GM19324 (cell line): ENCODE measurements at regions not wholly inside any gene's neighbourhood (a gene's known extent, or its start where the extent isn't known, plus 50 kb on each side); places are given as distances from the start of the nearest gene placed in this dataset.
A peak's percentile ranks its signal among the peaks of the same experiment; 100 is the strongest.
"Not testable (repeated sequence)": the region's sequence is repeated elsewhere in the genome, so short reads cannot be mapped to it uniquely, and the experiment has no call there.

Experiments used
- ATAC-seq: cut with Tn5 transposase; IDR thresholded peaks from one replicate; pipeline ENCODE4 v1.9.1; 2021; ENCODE audit warnings: mild to moderate bottlenecking, moderate library complexity; ENCODE audit not compliant: unreplicated experiment, low FRiP score

DNA sequence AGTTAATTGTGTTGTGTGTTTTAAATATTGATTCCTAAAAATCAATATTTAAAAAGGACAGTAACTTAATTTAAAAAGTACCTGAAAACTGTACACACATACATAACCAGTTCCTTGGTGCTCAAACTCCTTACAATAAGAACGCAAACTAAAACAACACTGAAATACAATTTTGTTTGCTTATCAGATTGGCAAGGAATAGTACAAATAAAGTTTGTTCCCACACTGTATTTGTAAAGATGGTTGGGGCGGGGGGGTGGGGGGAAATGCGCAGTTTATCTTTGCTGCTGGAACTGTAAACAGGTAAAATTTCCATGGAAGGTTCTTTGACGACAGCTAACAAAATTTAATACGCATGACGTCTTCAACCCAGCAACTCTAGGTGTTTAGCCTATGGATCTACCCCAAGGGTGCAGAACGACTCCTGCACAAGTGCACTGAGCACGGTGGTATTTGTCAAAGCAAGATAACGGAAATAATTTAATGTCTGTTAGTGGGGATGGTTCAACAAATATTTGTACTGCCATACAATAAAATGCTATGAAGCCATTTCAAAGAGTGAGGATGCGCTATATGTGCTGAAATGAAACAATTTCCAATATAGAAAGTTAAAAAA lies 96.5 kb downstream of the ING1 start:
- ATAC-seq: no peak

DNA sequence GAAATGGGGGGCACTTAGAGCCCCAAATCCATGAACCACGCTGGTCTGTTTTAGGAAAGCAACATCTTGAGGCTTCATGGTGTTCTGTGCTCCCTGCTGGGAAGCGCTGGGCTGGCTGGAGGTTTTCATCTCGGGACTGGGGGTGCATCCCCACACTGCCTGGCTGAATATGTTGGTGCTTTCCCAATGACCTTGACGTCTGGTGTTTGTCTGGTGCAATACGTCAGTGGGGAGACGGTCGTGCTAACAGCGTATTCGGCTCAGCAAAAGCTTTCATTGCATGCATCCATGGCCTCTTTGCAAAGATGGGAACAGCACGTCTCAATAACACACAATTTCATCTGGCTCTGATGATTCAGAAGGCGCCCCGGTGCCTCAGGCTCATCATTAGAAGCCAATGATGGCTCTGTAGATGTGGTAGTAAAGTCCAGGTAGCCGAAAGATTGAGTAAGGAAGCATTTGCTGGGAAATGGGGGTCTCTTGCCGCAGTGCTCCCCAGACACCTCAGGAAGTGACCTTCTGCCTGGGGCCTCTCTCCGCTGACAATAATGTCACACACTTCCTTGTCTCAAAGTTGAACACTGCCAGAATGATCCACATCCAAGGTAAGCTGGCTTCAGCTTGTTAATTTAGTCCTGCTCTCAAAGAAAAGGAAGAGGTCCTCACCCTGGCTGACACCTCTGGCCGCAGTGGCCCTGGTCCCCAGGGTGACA lies 97.7 kb downstream of the ING1 start:
- no peak for ATAC-seq

DNA sequence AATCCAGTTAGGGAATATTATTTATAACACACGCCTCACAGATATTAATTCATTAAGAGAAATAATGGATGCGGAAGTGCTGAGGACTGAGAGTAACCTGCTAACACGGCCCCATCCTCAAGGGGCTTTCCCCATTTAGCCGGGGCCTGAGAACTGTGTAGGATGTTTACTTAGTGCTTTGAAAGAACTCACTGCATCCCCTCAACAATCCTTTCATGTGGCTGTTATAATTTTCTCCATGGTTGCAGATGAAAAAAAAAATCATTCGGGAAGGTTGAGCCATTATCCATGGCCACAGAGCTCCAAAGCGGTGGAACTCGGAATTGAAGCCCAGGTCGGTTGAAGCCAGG lies 98.2 kb downstream of the ING1 start:
- no peak for ATAC-seq

GRCh38 chr13:110812121-110812868 lies 98.8 kb downstream of the ING1 start:
- ATAC-seq: no peak

- ATAC-seq: no peak
Measured at GRCh38 chr13:110812869-110813645, 99.6 kb downstream of the ING1 start.

DNA sequence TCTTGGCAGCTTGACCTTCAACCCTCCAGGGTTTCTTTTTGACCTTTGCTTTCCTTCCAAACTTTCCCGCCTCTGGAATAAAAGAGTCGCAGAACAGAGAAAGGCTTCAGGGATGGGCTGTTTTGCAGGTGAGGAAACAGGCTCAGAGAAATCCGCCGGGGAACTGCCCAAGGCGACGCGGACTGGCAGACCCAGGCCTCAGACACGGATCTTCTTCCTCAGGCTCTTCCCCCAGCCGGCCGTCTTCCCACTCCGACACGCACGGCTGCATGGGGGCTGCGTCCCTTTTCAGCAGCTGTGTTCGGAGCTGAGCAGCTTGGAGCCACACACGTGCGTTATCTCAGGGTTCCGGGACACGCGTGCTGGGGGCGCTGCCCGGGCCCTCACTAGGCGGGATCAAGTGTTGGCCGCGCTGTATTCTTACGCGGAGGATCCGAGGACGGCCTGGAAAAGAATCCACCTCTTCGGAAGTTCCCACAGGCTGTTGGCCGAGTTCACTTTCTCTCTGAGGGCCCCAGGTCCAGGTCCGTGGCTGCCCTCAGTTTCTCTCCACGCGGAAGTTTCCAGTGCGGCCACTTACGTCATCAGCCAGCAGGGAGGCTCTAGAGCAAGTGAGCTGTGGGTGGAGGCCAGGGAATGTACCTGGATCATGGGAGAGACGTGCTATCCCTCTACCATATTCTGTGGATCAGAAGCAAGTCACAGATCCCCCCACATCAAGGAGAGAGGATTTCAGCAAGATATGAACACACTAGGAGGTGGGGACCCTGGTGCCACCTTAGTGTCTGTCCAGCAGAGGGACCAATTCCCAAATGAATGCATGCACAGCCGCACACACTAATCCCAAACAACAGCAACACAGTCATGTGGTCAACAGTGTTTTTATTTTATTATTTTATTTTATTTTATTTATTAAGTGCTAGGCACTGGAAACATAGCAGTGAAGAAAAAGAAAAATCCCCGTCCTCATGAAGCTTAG lies 100.4 kb downstream of the ING1 start:
- no peak for ATAC-seq

DNA sequence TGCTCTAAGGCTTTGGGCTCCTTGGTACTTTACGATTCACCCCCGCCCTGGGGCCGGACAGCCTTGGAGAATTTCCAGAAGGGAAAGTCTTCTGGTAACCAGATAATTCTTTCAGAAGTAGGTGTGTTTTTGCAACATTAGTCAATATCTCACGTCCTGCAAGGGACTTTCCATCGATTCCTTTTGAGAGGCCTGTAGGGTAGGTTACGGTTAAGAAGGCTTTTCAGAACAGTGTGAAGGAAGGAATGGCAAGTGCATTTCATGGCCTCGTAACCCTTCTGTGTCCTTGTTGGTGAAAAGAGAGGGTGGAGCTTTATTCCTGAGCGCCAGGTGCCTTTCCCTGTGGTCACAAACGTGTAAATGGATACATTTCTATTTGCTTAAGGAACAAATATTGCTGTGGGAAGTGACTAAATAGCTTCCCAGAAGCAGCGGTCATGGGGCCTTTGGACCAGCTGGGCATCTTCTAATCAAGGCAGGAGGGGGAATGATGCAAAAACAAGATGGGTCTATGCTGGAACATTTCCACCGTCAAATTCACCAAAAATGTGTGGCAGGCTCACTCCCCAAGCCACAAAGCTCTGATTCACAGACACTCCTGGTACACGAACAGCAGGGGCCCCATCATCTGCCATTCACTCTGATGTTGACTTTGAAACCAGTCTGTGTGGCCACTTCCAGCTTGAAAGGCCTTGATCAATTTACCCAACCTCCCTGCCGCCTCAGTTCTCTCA lies 99.2 kb downstream of the ANKRD10 start:
- ATAC-seq: no peak

GRCh38 chr13:110816500-110816899 lies 98.4 kb downstream of the ANKRD10 start:
- no peak for ATAC-seq

DNA sequence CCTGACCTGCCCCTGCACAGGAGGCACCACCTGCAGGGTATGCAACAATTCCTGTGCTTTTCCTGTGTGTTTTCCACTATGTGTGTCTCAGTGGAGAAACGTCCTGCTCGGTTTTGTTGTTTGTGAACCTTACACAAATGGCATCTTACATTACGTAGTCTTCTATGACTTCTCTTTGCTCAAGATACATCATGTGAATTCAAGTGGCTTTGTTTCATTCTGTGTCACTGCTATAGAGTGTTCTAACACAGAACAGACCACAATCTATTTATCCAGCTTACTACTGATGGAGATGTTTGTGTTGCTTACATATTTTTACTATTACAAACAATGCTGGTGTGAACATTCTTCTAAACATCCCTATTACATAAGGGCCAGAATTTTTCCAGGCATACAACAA lies 97.7 kb downstream of the ANKRD10 start:
- no peak for ATAC-seq

DNA sequence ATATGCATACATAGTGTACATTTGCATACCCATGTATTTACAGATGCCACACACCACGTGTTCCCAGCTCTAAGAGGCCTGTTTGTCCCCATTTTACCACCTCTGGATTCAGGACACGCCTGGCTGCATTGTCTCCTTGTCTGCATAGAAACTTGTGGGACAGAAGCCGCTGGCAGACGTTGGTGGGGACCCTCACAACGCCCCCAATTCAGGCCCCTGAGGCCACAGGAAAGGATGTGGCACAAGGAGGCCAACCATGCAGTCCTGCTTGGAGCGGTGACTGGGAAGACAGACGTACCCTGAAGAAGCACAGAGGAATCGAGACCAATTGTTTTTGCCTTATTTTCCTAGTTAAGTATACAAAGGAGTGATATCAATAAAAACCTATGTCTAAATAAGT lies 96.1 kb downstream of the ANKRD10 start:
- no peak for ATAC-seq

GRCh38 chr13:110819203-110820014 lies 95.5 kb downstream of the ANKRD10 start:
- ATAC-seq: peak; percentile 78

DNA sequence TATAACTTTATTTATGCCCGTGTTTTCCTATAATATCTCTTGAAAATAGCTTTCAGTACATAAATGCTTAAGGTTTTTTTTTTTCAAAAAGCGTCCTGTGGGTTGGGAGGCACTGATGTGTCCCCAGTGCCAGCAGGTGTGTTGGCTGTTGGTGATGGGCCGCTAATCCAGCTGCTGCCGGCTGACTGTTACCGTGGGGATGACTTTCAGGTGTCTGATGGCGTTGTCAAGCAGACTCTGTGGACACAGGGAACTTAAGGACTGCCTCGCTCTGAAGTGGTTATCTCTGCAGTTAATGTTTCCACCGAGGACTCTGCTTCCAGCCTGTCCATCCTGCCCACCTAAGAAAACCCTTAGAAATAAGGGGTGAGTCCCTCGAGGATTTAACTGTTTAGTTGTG lies 94.5 kb downstream of the ANKRD10 start:
- ATAC-seq: no peak

GRCh38 chr13:110821837-110822668 lies 92.8 kb downstream of the ANKRD10 start:
- not testable (repeated sequence) for ATAC-seq

GRCh38 chr13:110822669-110822945 lies 92.3 kb downstream of the ANKRD10 start:
- no peak for ATAC-seq

GRCh38 chr13:110824702-110825300 lies 90.1 kb downstream of the ANKRD10 start:
- no peak for ATAC-seq

DNA sequence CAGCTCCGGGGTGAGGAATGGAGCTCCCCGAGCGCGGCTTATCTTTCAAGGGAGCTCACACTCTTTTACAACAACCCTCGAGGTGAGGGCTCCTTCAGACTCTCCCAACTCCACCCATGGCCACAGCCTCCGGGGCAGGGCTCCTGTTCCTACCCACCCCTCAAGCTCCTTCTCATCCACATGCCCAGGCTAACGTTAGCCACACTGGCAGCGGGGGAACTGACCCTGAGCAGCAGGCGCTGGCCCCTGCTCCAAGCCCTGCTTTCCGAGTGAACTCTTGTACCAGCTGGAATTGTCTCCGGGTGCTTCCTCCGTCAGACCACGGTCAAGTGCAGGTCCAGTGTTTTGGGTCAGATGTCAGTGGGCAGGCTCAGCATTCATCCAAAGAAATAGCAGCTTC lies 89.4 kb downstream of the ANKRD10 start:
- no peak for ATAC-seq

DNA sequence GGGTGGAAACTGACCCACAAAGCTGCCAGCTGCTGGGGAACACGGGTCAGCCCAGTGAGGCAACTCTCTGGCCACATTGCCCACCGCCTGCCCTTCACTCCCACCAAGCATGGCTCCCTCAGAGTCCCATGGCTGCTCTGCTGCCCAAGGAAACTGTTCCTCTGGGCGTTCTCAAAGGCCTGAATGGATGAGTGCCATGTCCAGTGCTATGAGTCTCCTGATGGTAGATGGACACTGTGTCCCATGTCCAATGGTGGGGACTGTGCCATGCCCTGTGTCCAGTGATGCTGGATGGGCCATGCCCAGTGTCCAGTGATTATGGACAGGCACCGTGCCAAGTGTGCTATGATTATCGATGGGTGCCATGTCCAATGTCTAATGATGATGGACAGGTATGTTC lies 88.8 kb downstream of the ANKRD10 start:
- no peak for ATAC-seq
